Neural crest cell (in vitro differentiated cells): ENCODE measurements at regions not wholly inside any gene's neighbourhood (a gene's known extent, or its start where the extent isn't known, plus 50 kb on each side); places are given as distances from the start of the nearest gene placed in this dataset.

Experiments used
- DNase-seq: peaks from one replicate; pipeline ENCODE4 v3.0.0; 2021; ENCODE audit warnings: low read depth, mixed read lengths, low spot score
- H3K27ac Mint-ChIP-seq: one replicate; pipeline ENCODE4 v1.8.0; 2021; ENCODE audit warnings: mild to moderate bottlenecking, mixed read lengths; ENCODE audit not compliant: unreplicated experiment
- H3K27me3 Mint-ChIP-seq: 2 replicates; pipeline ENCODE4 v1.8.0; 2021; ENCODE audit warnings: low read depth, mild to moderate bottlenecking, mixed read lengths
- H3K36me3 Mint-ChIP-seq: 2 replicates; pipeline ENCODE4 v1.8.0; 2021; ENCODE audit warnings: low read depth, mild to moderate bottlenecking, mixed read lengths
- H3K4me1 Mint-ChIP-seq: 2 replicates; pipeline ENCODE4 v1.8.0; 2021; ENCODE audit warnings: mixed read lengths
- H3K4me3 Mint-ChIP-seq: one replicate; pipeline ENCODE4 v1.8.0; 2021; ENCODE audit warnings: mild to moderate bottlenecking, mixed read lengths
- H3K9me3 Mint-ChIP-seq: 2 replicates; pipeline ENCODE4 v1.8.0; 2021; ENCODE audit warnings: mixed read lengths
- CTCF ChIP-seq: fragments of 200-600 bp; sonication (generic); conservative IDR thresholded peaks from 2 replicates; pipeline ENCODE4 v1.5.0; 2021; ENCODE audit warnings: antibody characterized with exemption, mild to moderate bottlenecking

GRCh38 chr1:38402230-38402815 lies 355.7 kb upstream of the POU3F1 start:
- no peaks in the 10 kb centered on the region for H3K4me1 Mint-ChIP-seq
- TF ChIP-seq CTCF, result no peak
- peaks cover 12% of the 10 kb centered on the region for H3K36me3 Mint-ChIP-seq
- no peak overlapping the region for H3K4me3 Mint-ChIP-seq
- DNase-seq, result no peak
- H3K27ac Mint-ChIP-seq, result no peak overlapping the region
- H3K27me3 Mint-ChIP-seq, result no peaks in the 10 kb centered on the region
- peaks cover 26% of the 10 kb centered on the region for H3K9me3 Mint-ChIP-seq

GRCh38 chr1:38396606-38397005 lies 350.0 kb upstream of the POU3F1 start:
- TF ChIP-seq CTCF, result no peak
- DNase-seq, result no peak
- peaks cover 9% of the 10 kb centered on the region for H3K9me3 Mint-ChIP-seq
- no peak overlapping the region for H3K4me3 Mint-ChIP-seq
- H3K36me3 Mint-ChIP-seq, result peaks cover 9% of the 10 kb centered on the region
- no peaks in the 10 kb centered on the region for H3K4me1 Mint-ChIP-seq
- H3K27me3 Mint-ChIP-seq, result no peaks in the 10 kb centered on the region
- H3K27ac Mint-ChIP-seq, result no peak overlapping the region

GRCh38 chr1:38394303-38394702 lies 347.7 kb upstream of the POU3F1 start:
- Mint-ChIP-seq H3K9me3 (peaks cover 20% of the 10 kb centered on the region), H3K4me3 (no peak overlapping the region), H3K27ac (no peak overlapping the region), H3K4me1 (no peaks in the 10 kb centered on the region), H3K36me3 (peaks cover 18% of the 10 kb centered on the region), H3K27me3 (no peaks in the 10 kb centered on the region)
- TF ChIP-seq CTCF, result no peak
- DNase-seq, result no peak

- no peaks in the 10 kb centered on the region for H3K4me1 Mint-ChIP-seq
- no peak overlapping the region for H3K27ac Mint-ChIP-seq
- peaks cover 16% of the 10 kb centered on the region for H3K36me3 Mint-ChIP-seq
- no peak for DNase-seq
- H3K27me3 Mint-ChIP-seq, result no peaks in the 10 kb centered on the region
- TF ChIP-seq CTCF, result no peak
- no peak overlapping the region for H3K4me3 Mint-ChIP-seq
- peaks cover 17% of the 10 kb centered on the region for H3K9me3 Mint-ChIP-seq
Measured at GRCh38 chr1:38392861-38393260, 346.3 kb upstream of the POU3F1 start.

GRCh38 chr1:38381256-38381655 lies 334.7 kb upstream of the POU3F1 start:
- no peak for TF ChIP-seq CTCF
- DNase-seq, result no peak
- Mint-ChIP-seq H3K27ac (no peak overlapping the region), H3K4me1 (peaks cover 28% of the 10 kb centered on the region), H3K4me3 (no peak overlapping the region), H3K27me3 (no peaks in the 10 kb centered on the region), H3K9me3 (no peaks in the 10 kb centered on the region), H3K36me3 (no peaks in the 10 kb centered on the region)
